NCI-H2196 treated with DMSO at 0.1 percent for 48 hours (cell line): ENCODE measurements at regions not wholly inside any gene's neighbourhood (a gene's known extent, or its start where the extent isn't known, plus 50 kb on each side); places are given as distances from the start of the nearest gene placed in this dataset.

Source experiments
- DNase-seq: peaks from one replicate; lab custom pipeline; 2025; ENCODE audit not compliant: unreplicated experiment; lab: John Stamatoyannopoulos, UW

GRCh38 chr1:234975941-234976860 lies 152.4 kb downstream of the TOMM20 start:
- no peak for DNase-seq

- DNase-seq, result peak; percentile 83
Observed at GRCh38 chr1:234975122-234975940, 153.3 kb downstream of the TOMM20 start.

- DNase-seq, result peak; percentile 61
Observed at GRCh38 chr1:234973426-234974250, 155.0 kb downstream of the TOMM20 start.

GRCh38 chr1:234972411-234973191 lies 156.0 kb downstream of the TOMM20 start:
- no peak for DNase-seq

GRCh38 chr1:234971586-234972297 lies 156.9 kb downstream of the TOMM20 start:
- no peak for DNase-seq

- peak; percentile 63 for DNase-seq
Observed at GRCh38 chr1:234970731-234971476, 157.7 kb downstream of the TOMM20 start.

GRCh38 chr1:234970401-234970730 lies 158.3 kb downstream of the TOMM20 start:
- DNase-seq, result no peak

- DNase-seq, result peak; percentile 46
Observed at GRCh38 chr1:234969581-234970400, 158.8 kb downstream of the TOMM20 start.

GRCh38 chr1:234969011-234969441 lies 159.6 kb downstream of the TOMM20 start:
- DNase-seq, result no peak

GRCh38 chr1:234968451-234968850 lies 160.2 kb downstream of the TOMM20 start:
- DNase-seq, result no peak

GRCh38 chr1:234967121-234967520 lies 161.5 kb downstream of the TOMM20 start:
- no peak for DNase-seq

- DNase-seq, result no peak
Observed at GRCh38 chr1:234965111-234965510, 163.5 kb downstream of the TOMM20 start.

GRCh38 chr1:234963904-234964702 lies 164.5 kb downstream of the TOMM20 start:
- DNase-seq, result no peak

- DNase-seq, result no peak
Observed at GRCh38 chr1:234963180-234963903, 165.3 kb downstream of the TOMM20 start.

- no peak for DNase-seq
Observed at GRCh38 chr1:234962340-234962989, 166.2 kb downstream of the TOMM20 start.
